GM18867 (cell line): ENCODE measurements at regions not wholly inside any gene's neighbourhood (a gene's known extent, or its start where the extent isn't known, plus 50 kb on each side); places are given as distances from the start of the nearest gene placed in this dataset.
"Not testable (repeated sequence)": the region's sequence is repeated elsewhere in the genome, so short reads cannot be mapped to it uniquely, and the experiment has no call there.

Experiments
- ATAC-seq: cut with Tn5 transposase; IDR thresholded peaks from one replicate; pipeline ENCODE4 v1.9.1; 2021; ENCODE audit warnings: mild to moderate bottlenecking, moderate library complexity; ENCODE audit not compliant: unreplicated experiment

GRCh38 chr5:34551911-34552433, 104.2 kb upstream of the RAI14 start:
- no peak for ATAC-seq

- no peak for ATAC-seq
These were observed 103.4 kb upstream of the RAI14 start for GRCh38 chr5:34552686-34553085.

DNA sequence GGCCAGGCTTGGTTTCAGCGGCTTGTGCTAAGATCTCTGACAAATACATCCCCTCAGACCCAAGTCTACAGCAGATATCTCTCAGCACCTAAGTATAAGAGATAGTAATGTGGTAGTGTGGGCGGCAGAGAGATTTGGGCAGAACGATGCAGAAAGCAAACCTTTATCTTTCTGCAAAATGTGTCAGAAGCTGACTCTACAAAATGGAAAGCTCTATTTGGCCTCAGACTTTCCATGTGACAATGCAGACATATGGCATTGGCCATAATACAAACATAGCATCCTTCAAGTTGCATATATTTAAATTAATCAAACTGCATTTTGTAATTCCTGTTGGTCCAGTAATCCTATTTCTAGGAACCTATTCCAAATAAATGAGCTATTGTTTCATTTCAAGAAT, 102.5 kb upstream of the RAI14 start:
- ATAC-seq = no peak

- no peak for ATAC-seq
These were observed 101.5 kb upstream of the RAI14 start for GRCh38 chr5:34554641-34555040.

GRCh38 chr5:34555699-34556508, 100.2 kb upstream of the RAI14 start:
- no peak for ATAC-seq

- ATAC-seq = no peak
These were observed 99.7 kb upstream of the RAI14 start for GRCh38 chr5:34556509-34556782.

GRCh38 chr5:34561581-34561980, 94.5 kb upstream of the RAI14 start:
- ATAC-seq = not testable (repeated sequence)

DNA sequence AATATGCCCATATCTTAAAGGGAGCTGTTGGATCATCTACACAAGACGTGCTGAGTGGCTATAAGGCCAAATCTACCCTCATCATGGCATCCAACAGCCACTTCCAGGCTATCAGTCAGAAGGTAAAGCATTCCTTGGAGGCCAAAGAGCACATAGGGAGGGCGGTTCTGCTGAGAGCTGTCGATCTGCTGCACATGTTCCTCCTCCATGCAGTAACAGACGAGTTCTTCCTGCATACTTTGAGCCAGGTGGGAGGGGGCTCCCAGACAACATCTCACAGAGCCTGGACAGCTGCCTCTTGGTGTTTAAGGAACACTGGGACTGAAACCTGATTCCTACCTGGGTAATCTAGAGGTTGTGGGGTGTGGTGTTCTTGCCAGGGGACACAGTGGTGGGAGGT, 93.3 kb upstream of the RAI14 start:
- ATAC-seq = no peak

- no peak for ATAC-seq
These were observed 92.9 kb upstream of the RAI14 start for GRCh38 chr5:34563269-34563668.

DNA sequence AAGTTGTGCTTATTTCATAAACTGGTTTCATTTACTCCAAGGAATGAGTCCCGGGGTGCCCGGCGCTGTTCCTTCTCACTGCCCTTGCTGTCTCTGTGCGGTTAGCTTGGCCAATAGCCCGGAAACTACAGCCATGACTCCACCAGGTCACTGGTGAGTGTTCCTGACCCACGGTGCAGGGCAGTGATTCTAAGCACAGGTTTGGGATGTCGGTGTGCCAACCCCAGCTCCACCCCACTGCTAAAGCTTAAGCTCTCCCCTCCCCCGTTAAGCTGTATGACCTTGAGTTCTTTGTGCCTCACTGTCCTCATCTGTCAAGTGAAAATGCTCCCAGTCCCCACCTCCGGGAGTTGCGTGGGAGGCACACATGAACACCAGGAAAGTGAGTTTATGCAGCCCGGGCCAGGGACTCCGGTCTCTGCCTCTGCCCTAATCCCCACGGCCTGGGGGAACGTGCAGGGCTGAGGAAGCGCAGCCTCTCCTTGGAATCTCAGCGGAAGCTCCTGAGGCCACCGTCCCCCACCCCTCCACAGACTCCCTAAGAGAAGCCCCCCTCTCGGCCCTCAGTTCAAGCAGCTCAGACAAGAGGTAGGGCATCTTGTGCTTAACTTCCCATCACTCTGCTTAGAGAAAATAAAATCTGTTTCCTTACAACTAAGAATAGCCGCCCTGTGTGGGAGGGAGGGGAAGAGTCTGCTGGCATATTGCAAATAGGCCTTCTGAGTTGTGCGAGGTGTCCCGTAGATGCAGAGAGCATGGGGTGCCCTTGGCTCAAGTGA, 92.0 kb upstream of the RAI14 start:
- no peak for ATAC-seq

- ATAC-seq = no peak
These were observed 91.4 kb upstream of the RAI14 start for GRCh38 chr5:34564710-34565235.

DNA sequence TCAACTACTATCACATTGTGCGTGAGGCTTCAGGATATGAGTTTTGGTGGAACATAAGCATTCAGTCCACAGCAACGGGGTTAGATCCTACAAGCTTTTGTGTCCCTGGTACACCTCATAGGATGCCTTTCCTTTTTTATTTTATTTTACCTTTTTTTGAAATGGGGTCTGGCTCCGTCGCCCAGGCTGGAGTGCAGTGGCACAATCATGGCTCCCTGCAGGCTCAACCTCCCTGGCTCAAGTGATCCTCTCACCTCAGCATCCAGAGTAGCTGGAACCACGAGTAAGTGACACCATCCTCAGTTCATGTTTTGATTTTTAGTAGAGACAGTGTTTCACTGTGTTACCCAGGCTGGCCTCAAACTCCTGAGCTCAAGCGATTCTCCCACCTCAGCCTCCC, 86.0 kb upstream of the RAI14 start:
- ATAC-seq = no peak

- no peak for ATAC-seq
These were observed 85.1 kb upstream of the RAI14 start for GRCh38 chr5:34570721-34571676.

GRCh38 chr5:34571677-34572041, 84.5 kb upstream of the RAI14 start:
- no peak for ATAC-seq

DNA sequence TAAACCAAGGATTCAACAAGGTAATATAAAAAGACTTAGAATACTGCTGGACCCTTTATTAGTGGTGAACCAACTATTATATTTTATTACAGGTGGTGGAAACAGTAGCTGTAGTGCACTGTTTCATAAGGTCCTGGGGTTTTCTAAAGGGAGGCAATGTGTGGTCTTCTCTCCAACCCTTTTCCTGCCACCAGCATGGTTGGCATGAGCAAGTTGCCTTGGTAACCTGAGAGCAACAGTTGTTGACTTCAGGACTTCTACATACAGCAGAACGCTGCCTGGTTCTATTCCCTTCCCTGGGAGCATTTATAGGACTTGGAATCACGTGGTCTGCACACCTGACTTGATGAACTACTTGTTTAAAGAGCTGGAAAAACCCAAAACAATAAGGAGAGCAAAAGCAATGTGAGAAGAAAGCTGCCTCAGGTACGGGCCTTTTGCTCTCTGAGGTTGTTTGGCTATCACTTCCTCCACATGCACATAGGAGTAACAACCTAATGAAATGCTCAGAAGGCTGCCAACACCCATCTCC, 81.1 kb upstream of the RAI14 start:
- no peak for ATAC-seq

GRCh38 chr5:34576891-34577666, 79.0 kb upstream of the RAI14 start:
- no peak for ATAC-seq

GRCh38 chr5:34578962-34579361, 77.2 kb upstream of the RAI14 start:
- ATAC-seq = no peak

GRCh38 chr5:34580983-34581382, 75.1 kb upstream of the RAI14 start:
- no peak for ATAC-seq

DNA sequence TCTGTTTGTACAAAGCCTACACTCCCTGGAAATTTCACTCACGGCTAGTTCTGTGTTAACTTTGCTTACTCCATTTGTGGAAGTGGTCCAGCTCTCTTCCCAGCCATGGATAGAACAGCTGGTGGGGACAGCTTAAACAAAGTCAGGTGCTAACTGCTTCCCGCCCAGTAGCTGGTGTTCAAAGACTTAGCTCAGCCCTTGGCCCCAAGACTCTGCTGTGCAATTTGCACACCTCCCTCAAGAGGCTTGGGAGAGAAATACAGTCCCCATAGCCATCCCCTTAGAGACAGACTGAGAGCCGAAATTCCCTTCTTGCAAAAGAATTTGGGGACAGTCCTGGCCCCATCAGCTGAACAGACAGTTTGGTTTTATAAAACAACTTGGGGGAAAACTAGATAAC, 73.8 kb upstream of the RAI14 start:
- no peak for ATAC-seq

GRCh38 chr5:34583167-34583566, 73.0 kb upstream of the RAI14 start:
- ATAC-seq = no peak
